H54 (cell line): ENCODE measurements at regions not wholly inside any gene's neighbourhood (a gene's known extent, or its start where the extent isn't known, plus 50 kb on each side); places are given as distances from the start of the nearest gene placed in this dataset.

Experiments
- DNase-seq: peaks from one replicate; pipeline ENCODE4 v3.0.0; 2011; ENCODE audit warnings: low spot score, mixed read lengths; ENCODE audit not compliant: insufficient read length
- FAIRE-seq: peaks from 3 replicates; lab custom pipeline; 2011; peaks lifted over from hg19 to GRCh38; lab: Jason Lieb, UNC
- POLR2A ChIP-seq: IDR thresholded peaks from 2 replicates; pipeline ENCODE4 v1.6.1; 2011; ENCODE audit warnings: low read depth, mild to moderate bottlenecking, low read length

DNA sequence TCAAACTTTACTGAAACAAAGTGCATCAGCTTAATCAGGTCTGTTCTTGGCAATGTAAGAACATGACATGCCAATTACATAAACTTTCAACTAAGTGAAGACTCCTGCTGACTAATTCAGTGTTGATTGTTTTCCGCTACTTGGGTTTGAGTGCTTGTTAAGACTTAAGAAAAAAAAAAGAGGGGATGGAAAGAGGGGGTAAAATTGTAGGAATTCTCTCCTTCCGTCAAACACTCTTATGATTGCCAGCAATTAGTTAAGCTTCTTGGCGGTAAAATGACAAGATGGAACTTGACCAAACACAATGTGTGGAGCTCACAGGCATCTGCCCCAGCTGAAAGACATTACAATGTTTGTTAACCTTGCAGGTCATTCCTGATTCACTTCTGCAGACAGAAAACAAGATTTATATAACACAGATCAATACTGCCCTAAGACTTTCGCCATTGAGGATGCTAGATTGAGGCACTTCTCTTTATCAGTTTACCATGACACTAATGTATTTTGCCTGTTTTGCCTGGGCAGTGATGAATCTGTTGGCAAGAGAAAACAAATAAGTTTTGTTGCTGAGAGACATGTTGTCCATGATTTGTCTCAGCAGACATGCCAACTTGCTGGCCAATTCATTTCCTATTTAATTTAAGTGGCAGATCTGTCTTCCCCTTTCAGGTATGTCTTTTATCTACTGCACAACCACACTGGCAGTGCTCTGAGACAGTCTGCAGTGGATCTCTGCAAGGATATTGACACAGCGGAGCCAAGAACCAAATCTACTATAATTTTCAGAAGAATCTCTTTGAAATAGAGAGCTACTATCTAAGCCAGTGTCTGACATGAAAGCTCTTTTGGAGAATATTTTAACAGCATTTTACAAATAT is 410.0 kb upstream of the KCNH7 start:
- no peak for DNase-seq
- TF ChIP-seq POLR2A: no peak
- no peak for FAIRE-seq

DNA sequence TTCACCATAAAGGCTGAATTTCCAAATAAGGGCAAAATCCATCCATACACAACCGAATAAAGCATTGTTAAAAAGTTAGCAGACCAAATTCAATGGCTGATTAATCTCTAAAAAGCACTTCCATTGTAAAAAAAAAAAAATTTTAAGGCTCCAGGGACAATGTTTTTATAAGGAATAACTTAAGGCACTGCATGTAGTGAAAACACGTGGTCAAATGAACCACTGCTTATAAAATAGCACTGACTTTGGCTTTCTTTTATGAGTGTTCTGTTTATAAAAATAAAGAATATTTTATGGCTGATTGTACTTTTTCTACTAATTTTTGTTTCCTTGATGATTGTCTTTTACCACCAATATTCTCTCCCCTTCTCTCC is 409.3 kb upstream of the KCNH7 start:
- no peak for DNase-seq
- TF ChIP-seq POLR2A: no peak
- no peak for FAIRE-seq

DNA sequence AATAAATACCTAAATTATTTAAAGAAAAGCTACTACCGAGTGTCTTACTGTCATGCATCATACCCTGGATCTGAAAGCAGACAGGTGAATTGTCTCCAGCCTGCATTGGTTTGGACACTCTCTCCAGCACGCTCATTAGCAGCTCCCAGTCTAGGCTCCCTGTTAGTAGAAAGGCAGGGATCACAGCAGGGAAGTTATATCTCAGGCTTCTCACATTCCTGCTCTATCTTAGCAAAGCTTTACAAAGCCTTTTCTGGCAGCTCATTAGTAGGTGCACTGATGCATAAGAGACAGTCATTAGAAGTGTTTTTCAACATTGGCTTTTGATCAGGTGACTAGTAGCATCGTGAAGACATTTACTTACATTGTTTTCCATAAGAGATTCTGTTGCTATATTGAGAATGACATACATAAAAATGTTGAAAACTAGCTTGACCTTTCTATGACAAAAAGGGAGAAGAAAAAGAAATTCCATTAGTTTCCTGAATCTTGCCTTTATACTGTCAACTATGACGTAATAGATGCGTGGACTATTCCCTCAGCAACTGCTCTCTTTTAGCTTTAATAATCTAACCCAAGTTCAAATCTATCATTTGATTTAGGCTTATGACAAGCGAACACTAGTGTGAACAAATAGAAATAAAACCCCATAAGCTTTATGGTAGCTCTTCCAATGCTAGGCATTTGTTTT is 408.7 kb upstream of the KCNH7 start:
- FAIRE-seq: no peak
- no peak for DNase-seq
- no peak for TF ChIP-seq POLR2A

DNA sequence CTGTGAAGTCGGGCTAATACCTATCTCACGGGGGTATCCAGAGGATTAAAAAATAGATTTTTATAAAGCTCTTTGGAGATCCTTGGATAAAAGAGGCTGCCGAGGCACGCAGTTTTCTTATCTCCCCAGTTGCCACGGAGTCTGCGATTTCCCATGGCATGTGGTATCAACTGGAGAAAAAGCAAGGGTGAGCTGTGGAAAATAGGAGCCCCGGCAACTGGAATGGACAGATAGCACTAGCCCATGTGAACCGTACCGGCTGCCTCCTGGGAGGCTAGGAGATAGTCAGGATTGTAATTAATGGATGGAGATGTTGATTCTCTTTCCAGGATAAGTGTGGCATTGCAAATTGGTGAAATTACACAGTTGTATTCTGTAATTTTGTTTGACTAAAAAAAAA is 407.6 kb upstream of the KCNH7 start:
- DNase-seq: no peak
- FAIRE-seq: no peak
- TF ChIP-seq POLR2A: no peak

DNA sequence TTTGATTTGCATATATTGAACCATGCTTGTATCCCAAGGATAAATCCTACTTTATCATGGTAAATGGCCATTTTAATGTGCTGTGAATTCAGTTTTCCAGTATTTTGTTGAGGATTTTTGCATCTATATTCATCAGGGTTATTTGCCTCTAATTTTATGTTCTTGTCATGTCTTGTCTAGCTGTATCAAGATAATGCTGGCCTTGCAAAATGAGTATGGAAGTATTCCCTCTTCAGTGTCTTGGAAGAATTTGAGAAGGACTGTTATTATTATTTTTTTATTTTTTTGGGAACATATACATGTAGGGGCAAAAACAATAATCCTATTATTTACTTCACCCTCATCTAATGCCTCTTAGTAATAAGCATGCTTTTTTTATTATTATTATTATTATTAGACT is 398.0 kb upstream of the KCNH7 start:
- no peak for FAIRE-seq
- no peak for DNase-seq
- no peak for TF ChIP-seq POLR2A

DNA sequence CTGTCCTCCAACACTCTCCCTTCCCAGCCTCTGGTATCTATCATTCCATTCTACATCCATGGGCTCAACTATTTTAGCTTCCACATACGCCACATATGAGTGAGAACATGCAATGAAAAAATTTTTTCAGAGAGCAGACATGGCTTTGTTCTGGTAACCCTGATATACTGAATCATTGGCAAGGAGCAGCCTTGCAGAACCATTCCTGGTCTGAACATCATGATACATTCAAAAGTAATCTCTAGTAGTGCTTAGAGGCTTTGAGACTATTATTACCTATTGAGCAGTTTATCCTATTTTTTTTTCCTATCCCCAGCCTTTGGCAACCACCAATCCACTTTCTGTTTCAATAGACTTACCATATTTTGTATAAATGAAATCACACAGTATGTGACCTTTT is 393.1 kb upstream of the KCNH7 start:
- no peak for TF ChIP-seq POLR2A
- FAIRE-seq (no peak), DNase-seq (no peak)

DNA sequence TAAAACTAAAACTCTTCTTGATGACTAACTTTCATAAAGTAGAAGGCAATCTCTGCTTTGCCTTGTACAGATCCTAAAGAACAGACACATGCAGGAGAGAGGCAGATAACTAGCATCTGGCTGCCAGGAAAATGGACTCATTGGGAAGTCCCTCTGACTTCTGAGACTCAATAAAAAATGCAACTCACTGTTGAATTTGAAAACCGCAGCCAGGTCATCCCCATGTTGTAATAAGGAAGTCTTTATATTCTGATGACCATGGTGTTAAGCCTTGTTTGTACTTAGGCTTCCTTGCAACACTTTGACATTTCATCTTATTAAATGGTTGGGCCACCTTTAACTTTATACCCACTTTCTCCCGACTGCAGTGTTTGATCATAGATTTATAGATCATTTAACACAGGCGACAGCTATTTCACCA is 375.1 kb upstream of the KCNH7 start:
- FAIRE-seq: peak; percentile 95
- no peak for DNase-seq
- TF ChIP-seq POLR2A: no peak

DNA sequence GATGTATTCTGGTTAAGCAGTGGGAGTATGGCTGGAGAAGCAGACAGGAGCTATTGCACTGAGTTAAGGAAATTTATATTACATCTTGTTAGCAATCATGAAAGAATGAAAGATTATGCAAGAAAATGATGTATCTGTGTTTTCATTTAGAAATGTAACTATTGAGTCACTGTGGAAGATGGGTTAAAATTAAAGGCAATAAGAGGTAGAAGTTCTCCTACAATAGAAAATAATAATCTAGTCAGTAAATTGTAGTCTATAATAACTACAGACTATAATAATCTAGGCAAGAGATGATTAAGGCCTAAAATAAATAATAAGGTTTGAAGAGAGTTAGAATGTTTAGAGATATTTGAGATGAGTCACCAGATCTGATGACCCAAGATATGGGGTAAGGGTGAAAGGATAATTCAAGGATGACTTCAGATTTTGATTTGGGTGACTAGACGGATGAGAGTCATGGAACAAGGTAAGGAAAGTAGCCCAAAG is 371.9 kb upstream of the KCNH7 start:
- DNase-seq (peak; percentile 4), FAIRE-seq (peak; percentile 92)
- no peak for TF ChIP-seq POLR2A

DNA sequence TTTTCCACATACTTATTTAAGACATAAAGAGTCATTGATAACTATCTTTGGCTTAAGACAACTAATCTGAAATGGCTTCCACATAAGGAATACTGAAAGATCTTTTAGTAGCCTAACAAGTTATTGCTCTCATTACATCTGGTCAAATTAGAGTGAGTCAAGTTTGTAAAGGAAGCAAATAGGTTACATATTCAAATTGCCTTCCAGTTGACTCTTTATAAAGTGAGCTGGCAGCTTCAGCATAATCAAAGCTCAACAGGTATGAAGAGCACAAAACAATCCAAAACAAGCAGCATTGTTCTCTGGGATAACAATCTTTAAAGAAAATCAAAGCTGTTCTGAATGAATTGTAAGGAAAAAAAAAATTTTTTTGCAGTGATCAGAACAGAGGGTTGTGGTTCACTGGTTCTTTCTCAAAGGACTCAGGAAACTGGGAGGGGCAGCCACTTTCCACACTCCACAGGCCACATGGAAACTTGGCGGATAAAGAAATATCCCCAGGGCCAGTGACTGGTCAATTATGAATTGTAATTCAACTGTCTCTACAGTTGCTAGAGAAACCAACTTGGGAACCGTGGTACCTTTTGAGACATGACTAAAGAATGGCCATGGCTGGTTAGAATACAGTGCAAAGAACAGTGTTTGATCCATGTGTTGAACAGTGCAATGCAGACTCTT is 369.3 kb upstream of the KCNH7 start:
- no peak for DNase-seq

DNA sequence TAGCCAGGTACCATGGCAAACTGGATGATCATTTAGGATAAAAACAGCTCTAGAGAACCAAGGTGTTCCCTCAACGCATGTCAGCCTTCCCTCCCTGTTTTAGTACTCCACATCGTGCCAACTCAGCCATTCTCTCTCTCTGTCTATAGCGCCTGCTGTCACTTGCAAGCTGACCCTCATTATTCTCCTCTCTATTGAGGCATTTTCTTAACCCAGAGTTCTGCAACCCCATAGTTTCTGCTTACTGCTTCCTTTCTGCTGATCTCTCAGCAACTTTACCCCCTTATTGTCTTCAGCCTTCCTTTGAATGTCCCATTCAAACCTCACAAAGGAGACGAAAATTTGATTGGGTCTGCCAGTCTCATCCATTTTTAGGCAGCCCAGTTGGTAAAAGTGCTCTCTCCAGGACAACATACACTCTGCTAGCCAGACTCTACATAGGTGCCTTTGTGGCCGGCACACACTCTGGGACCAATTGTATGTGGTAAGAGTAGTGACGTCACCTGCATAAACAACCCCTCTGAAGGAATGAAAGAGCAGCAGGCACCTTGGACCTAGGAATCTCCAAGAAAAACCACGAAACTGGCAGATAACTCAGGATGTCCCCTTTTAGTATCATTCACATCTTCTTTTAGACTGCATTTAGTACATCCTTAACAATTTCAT is 367.2 kb upstream of the KCNH7 start:
- DNase-seq (no peak), FAIRE-seq (no peak)

More for the DNA sequence above, 369.3 kb upstream of the KCNH7 start:
- TF ChIP-seq POLR2A: no peak
- peak; percentile 65 for FAIRE-seq

DNA sequence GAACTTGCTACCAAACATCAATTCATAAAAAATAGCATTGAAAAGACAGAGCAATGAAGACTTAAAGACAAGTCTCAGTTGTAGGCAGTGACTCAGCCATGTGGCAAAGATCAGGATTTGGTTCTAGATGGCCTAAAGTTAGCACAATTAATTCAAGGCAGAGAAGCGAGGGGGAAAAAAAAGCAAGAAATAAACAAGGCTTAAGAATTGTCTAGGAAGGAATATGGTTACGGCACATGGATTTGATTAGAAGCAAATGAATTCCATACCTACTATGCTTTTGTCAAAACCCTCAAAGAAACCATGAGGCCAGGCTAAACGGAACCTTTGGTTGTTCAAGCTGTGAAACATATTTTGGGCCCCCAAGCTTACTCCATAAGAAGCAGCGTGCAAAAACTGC is 362.2 kb upstream of the KCNH7 start:
- no peak for FAIRE-seq
- no peak for DNase-seq
- TF ChIP-seq POLR2A: no peak

More for the DNA sequence above, 367.2 kb upstream of the KCNH7 start:
- no peak for TF ChIP-seq POLR2A

DNA sequence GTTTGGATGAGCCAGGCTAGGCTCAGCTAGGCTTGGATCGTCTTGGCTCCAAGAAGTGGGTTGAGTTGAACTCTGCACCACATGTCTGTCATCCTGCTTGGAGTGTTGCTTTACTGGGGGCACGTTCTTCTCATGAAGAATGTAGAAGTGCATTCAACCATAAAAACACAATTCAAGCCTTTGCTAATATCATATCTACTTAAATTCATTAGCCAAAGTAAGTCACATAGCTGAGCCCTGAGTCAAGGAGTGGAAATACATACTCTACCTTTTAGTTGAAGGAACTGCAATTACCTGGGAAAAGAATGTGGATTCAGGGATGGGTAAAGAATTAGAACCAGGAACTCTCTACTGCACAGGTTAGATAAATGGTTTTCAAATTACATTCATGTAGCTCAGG is 360.4 kb upstream of the KCNH7 start:
- TF ChIP-seq POLR2A: no peak
- no peak for FAIRE-seq
- DNase-seq: no peak

DNA sequence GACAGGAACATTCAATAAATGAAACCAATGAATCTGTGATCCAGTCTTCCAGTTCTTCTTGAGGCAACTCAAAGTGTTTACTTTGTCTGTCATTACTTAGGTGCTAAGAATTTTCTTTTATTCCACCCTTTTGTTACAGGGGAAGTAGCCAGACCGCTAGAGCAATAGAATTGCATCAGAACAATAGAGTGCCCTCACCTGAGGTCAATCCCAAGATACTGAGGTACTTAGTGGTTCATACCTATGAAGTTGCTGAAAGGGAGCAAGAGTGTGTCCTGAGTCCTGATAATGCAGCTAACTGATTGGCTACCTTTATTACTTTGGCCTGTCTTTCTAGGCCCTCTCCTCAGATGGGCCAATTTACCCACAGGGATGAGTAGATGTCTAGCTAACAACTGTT is 359.4 kb upstream of the KCNH7 start:
- DNase-seq (no peak), FAIRE-seq (no peak)
- TF ChIP-seq POLR2A: no peak

DNA sequence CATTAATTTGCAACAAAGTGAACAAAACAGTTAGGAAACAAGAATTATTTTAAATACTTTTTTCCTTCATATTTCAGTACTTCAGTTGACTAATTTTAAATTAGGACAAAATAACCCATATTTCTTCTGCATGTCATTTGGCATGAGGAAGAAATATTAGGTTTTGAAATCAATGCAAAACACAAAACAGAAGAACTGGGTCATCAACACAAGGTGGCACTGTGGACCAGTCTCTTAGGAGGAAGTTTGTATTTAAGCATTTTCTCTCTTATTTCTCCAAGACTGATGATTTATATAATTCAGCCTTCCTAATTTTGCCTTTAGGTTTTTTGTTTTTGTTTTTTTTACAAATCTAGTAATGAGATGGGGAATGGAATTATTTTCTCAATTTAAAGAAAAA is 352.8 kb upstream of the KCNH7 start:
- TF ChIP-seq POLR2A: no peak
- DNase-seq (no peak), FAIRE-seq (peak; percentile 92)
